DMS 273 (cell line): ENCODE measurements at regions not wholly inside any gene's neighbourhood (a gene's known extent, or its start where the extent isn't known, plus 50 kb on each side); places are given as distances from the start of the nearest gene placed in this dataset.

Experiments
- DNase-seq: peaks from one replicate; lab custom pipeline; 2025; ENCODE audit not compliant: unreplicated experiment; lab: John Stamatoyannopoulos, UW

DNA sequence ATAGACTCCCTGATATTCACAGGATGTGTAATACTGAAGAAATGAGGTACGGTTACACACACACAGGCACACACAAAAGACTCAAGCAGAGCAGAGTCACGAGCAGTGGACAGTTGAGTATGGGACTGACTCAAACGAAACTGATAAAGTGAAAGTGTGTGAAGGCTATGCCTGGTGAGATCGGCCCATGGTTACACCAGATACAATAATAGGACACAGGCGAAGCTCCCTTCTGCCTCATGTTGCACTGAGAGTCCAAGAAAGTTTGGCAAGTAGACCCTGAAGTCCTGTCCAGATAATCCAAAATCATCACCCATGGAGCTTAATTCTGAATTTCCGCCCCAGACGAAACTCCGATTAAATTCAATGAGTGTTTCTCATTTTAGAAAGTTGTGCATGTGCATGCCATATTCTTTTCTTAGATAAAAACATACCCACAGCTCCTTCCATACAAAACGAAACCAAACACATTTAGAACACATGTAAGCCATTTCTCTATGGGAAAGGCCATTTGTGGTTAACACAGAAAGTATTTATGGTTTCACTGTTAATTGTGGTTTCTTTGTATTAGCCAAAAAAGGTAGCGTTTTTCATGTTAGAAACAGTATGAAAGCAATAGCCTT, 567.6 kb downstream of the PLCL1 start:
- no peak for DNase-seq

DNA sequence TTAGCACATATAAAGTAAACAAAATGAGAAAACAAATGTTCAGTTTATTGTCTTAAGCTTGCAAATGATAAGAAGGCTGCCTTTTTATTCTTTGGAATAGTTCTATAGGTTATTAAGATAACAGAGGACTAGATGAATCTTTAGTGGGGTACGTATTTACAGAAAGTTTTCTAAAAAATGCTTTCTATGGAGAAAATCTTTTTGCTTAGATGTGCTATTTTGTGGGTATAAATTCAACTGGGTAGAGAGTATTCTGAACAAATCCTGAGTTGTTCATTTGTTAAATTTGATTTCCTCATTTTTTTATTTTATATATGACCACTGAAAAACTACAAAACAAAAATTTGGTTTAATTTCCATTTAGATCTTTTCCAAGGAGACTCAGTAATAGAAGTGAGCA, 566.9 kb downstream of the PLCL1 start:
- DNase-seq = no peak

DNA sequence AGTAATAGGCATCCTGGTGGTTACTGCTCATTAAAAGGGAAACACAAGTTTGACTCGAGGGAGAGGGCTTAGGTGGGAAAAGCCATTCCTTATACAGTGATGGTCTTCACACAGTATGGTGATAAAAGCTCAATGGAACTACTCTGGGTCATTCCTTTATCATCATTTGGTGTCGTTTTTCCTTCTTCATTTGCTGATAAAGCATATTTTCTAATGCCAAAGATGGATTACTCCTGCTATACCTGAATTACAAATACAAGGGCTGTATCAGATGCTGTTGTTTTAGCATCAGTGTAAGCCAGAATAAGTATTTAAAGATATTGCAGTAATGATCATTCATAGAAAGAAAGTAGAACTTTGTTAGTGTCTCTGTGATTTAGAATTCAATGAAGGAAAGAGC, 563.7 kb downstream of the PLCL1 start:
- no peak for DNase-seq

DNA sequence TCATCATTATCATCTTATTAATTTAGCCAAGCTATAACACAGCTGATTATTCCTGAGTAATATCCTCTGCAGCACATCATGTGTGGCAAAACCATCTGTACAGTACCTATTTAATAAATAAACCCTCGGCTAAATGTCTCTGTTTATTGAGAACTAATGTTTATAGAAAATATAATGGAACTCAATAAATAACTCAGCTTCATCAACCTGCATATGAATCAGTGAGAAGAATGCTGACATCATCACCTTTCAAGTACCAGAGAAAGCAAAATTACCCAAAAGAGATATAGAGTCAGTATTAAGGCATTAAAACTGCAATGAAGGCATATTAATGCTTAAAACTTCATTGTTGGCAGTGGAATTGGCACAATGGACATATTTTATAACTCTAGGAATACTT, 558.3 kb downstream of the PLCL1 start:
- no peak for DNase-seq

DNA sequence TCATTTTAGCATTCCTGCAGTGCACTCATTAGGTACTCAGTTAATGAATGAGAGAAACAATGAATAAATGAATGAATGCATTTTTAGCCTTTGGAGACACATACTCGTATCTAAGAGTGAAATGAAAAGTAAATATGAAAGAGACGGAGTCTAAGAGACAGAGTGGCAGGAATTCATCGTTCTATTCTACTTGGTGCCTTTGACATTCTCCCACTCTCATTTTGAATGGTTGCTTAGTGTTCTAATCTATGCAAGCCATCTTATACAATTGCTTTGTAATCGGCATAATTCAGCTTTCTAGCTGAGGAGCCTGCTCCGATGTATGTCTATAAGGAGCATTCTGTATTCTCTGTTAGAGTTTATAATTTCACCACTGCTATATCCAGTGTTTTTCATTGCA, 554.9 kb downstream of the PLCL1 start:
- no peak for DNase-seq

DNA sequence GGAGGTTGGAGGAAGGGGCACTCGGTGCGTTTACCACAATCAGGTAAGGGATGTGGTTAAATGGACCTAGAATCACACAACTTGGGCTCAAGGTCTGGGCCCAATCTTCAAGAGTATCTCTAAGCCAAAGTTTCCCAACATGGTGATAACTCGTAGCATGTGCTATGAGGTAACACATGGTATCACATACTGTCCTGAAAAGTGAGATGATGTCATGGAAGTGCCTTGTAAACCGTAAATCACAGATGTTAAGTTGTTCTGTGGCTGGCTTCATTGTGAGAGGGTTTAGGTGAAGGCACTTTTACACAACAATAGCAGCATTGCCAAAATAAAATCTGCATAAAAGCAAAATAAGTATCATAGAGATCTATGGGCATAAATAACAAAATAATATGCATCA, 551.8 kb downstream of the PLCL1 start:
- DNase-seq = no peak

DNA sequence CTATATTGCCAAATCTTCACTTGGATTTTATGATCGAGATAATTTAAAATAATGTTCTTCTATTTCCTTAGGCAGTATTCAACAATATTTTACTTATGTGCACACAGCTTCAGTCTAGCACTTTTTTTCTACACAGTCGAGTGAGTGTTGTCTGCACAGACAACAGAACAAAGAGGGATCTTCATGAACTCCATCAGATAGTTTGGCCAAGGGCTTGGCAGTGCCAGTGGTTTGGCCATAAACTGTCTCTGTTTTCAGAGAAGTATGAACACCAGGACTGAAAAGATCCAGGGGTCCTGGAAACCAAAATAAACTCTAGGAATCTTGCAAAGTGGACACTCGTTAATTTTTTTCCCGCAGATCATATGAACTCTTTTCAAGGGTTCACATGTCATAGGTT, 547.3 kb downstream of the PLCL1 start:
- DNase-seq = no peak

DNA sequence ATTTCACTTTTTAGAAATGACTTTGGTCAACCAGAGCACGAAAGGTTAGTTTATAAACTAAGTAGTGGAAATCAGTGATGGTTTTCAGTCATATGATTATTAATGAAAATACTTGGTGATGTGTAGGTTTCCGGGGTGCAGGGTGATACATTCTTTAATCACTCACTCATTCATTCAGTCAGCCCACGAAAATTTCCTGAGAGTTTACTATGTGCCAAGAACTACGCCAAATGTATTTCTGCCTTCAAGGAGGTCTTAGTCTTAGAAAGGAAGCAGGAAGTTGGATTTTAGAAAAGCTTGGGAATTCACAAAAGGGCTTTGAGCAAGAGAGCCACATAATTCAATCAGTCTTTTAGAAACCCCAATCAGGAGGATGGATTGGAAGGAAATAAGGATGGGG, 543.6 kb downstream of the PLCL1 start:
- no peak for DNase-seq

DNA sequence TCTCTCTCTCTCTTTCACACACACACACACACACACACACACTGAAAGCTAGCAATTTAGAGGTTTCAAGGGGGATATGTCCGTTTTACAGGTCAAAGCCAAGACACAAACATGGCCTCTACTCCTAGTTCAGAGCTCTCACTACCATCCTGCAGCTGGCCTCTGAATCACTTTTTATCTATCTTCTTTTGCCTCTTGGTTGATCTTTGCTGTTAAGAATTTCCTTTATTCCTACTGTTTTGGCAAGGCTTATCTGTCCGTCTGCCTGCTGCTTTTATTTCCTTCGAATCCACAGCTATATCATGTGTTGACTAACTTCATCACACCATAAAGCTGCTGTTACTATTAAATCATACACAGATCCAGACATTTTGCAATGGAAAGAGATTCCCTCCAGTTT, 543.0 kb downstream of the PLCL1 start:
- no peak for DNase-seq

DNA sequence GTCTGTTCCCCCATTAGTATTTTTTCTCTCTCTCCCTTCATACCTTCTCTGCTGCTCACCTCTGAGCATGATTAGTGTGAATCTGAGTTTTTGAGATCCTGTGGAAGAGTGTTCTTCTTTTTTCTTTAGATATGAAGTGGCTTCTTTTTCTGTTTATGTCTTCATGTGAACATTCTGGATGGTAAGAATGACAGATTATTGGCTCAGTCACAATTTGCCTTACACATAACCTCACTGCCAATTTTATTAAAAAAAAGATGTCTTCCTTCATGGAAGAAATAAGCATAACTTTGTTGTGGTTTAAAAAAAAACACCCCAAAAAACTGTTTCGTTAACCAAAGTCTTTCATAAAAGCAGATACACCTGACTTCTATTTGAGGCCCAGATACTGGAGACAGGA, 539.1 kb downstream of the PLCL1 start:
- DNase-seq = no peak

DNA sequence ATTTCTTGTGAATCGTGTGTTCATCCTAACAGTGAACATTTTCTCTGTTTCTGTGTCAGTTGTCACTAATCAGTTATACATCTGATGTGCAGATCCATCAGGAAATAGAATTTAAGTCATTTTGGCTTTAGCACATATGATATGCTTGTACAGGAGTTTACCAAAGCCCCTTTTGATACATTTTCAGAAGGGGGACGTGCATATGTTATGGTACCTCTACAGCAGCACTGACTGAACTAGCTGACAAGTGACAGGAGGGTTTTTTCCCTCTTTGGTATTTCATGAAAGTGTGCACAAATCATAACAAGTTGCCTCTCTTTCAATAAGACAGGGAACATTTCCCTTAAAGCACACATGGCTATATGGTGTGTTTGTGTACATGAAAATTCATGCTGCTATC, 536.5 kb downstream of the PLCL1 start:
- DNase-seq = no peak

DNA sequence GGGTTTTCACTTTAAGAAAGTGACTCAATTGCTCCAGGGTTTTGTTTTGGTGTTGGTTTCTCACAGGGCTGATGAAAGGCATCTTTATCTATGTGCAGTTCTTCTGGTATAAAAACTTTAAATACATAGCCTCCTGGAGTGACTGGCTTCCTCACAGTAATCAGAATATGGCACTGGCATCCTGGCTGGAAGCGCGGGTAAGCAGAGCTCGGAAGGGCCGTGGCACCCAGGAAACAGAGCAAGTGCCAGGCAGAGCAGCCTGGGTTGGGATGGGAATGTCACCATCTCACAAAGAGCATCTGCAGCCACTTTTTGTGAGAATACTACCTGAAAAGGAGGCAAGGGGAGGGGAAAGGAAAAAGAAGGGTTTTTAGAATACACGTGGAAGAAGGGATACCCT, 534.7 kb downstream of the PLCL1 start:
- DNase-seq = no peak

DNA sequence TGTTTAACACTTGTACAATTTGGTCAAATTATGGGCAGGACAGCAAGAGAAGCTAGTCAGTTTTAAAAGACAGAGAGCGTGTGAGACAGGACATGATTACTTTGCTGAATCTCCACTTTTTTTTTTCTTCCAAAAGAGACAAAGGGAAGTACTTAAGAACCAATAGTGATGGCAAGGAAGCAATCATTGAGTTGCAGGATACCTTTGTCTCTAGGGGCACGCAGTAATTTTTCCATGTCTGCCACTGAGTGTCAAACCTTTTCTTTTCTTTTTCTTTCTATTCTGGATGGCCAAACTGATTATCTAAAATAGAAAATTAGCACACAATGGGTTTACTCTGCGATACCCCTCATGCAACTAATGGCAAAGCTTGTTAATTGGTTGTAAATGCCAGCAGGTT, 533.0 kb downstream of the PLCL1 start:
- no peak for DNase-seq

DNA sequence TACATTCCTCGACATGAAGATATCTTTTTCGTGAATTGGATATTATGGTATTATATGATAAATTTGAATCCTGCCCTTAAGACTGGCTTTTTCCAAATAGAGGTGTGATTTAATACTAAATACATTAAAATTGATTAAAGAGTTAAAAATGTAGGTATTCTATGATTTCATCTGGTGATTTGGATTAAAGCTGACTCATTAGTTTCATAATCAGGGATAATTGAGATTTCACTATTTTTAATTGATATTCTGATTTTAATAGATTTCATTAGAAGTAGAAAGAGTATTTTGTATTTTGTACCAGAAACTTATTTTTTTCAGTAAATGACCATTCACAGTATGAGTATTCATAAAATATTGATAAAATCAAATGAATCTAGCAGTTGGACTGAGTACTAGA, 524.1 kb downstream of the PLCL1 start:
- no peak for DNase-seq

DNA sequence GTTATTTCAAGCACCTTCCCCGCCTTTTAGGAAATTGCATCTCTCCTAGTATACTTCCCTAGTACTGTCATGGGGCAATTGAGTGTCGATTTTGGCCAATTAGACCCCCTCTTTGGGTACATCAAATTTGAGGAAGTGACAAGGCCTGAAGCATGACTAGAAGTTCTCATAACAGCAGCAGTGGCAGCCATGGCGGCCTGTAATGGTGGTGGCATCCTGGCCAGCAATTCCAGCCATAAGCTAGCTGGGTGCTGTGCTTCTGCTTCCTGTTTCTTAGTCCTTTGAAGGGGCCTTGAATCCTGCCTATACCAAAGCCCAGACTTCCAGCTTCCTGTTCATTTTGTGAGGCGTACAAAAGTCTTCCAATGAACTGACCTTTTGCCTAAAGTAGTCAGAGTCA, 523.1 kb downstream of the PLCL1 start:
- DNase-seq = no peak

DNA sequence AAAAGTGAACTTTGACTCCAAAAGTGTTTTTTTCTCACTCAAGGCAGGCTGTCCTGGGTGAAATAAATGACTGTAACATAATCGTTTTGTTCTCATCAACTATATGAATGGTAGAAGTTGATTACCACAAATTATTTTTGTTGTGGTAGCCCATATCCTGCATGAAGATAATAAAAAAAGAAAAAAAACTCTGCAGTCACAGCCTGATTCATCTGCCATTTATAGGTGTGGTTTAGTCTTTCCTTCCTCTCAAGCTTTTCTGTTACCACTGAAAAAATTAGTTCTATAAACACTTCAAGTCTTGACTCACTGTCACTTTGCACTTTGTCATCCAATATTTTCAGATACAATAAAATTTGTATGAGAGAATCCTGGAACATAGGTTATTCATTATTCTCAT, 522.0 kb downstream of the PLCL1 start:
- DNase-seq = no peak

DNA sequence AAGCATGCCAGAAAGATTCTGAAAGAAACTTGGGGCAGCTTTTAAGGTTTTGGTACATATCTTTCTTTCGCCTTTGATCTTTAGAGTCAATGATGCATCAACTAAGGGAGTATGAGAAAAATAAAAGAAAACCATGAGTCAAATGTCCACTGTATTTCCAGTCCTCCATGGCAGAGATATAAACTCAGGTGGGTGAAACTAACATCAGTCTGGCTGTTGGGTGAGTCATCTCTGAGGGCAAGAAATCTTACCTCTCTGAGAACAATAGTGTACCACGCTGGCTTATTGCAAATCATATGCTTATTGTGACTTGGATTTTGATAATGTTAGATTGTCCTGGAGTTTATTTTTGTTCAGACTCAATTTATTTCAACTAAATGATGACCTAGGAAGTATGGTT, 521.0 kb downstream of the PLCL1 start:
- no peak for DNase-seq

DNA sequence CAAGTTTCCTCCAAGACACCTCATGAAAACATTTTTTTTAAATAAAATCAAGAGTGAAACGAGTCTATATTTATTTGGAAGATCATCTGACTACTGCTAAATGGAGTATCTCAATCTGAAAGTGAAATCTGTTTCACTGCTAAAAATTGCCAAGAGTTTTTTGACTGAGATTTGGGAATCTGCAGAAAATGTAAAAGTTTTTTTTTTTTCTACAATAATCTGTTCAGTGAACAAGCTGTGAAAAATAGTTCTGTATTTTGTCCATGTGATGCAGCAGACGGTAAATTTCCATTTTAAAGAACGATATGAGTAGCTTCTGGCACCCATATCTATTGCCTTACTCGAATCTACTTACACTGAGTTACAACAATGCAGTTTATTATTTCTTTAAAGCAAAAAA, 519.7 kb downstream of the PLCL1 start:
- DNase-seq = no peak

DNA sequence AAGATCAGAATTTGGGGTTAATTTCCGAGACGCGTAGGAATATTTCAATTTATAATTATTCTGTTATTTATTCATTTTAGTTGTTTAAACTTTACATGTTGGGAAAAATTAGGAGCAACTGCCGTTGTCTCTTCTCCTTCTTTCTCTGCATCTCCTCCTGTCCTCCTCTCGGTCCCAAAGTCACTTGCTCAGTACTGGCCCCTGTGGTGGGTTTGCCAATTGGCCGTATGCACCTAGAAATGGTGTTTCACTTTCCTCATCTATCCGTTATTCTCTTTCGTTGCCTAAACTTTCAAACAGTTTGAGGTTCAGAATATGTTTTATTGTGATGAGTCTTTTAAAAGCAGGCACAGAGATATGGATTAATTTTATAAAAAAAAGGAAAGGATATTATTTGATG, 517.9 kb downstream of the PLCL1 start:
- peak; percentile 30 for DNase-seq

DNA sequence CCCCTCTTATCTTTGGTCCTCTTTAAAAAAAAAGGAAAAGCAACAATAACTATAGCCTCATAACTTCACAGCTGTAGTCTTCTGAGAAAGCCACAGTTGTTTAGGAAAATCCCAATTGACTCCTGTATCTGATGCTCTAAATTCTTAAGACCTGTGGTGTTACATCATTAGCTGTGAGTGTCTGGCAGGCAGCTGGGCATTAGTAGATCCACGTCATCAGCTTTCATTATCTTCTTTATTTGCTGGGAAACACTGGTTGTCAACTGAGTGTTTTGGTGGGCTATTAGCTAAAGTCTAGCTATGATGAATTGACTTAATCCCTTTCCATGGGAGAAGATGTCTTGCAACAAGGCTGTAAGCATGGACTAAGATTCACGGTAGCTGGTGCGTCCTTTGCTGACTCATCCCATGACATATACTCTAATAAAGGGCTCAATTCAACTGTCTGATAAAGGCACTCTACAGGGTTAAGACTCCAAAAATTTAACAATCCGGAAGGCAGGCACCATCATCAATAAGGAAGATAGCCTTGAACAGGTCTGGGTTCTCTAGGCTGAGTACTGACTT, 517.2 kb downstream of the PLCL1 start:
- DNase-seq = no peak

DNA sequence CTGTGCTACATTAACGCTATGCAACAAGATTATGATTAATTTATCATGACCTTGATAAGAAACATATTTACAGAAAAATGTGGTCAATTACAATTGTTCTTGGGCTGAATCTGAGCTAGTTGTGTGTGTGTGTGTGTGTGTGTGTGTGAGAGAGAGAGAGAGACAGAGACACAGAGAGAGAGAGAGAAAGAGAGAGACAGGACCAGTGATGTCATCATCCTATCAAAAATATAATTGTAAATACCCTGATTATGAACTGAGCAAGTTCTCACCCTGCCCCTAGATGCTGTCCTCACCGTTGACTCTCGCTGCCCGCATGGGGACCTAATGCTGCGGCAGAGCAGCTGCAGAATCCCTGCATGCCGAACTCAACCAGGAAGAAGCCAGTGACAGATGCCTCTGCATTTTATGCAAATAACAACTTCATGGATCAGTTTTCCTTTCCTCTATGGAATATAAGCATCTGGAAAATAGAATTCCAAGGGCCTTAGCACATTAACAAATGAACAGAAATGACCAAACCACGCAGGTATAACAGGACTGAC, 512.5 kb downstream of the PLCL1 start:
- DNase-seq = peak; percentile 6

DNA sequence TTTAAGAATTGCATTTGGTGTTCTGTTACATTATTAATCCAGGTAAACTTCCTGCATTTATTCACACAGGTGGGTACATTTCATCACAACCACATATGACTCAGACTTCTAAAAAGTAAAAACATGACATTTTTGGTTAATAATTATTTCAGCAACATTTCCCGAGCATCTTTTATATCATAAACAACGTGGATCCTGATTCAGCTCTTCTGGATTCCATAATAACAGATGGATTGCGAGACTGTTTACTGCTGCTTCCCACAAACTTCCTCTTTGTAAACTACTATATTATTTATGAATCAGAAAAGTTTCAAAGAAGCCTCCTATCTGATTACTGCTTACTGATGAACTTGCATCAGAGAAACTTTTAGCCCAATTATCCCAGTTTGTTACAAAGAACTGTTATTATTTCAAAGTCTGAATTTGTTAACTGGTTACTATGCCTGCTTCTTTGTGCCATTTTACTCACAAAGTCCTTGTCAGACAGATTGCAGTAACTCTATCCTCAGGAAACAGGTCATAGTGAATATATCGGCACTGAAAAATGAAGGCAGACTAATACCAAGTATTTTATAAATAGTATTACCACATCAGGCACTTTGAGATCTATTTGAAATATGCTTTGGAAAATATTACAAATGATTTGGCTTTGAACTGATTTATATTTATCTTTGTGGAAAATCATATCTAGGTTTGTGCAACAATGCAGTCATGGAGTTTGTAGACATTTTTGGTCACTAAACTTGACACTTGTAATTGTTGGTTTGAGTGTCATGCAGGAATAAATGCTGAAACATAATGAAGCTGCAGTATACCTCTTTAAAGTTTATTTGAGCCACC, 511.6 kb downstream of the PLCL1 start:
- DNase-seq = no peak
